Spleen (tissue), 11 donors: ENCODE measurements at regions not wholly inside any gene's neighbourhood (a gene's known extent, or its start where the extent isn't known, plus 50 kb on each side); places are given as distances from the start of the nearest gene placed in this dataset.
A peak's percentile ranks its signal among the peaks of the same experiment; 100 is the strongest.

Source experiments
- DNase-seq: peaks from one replicate; pipeline ENCODE4 v3.0.0-alpha.2; 2020
- H3K27ac ChIP-seq, 8 donors: fragments of 200-600 bp; sonication (generic) in 7 of 8; 1 replicate in 4 of 8; 2 replicates in 4 of 8; pipeline versions ENCODE4 v1.5.0 to v1.8.0; 2016 to 2021; ENCODE audit warnings: inconsistent platforms in 4 of 8, mild to moderate bottlenecking in 4 of 8, moderate library complexity in 1 of 8
- H3K27me3 ChIP-seq, 7 donors: fragments of 200-600 bp; sonication (generic) in 6 of 7; replicated peaks in 1 of 7; 1 replicate in 4 of 7; 2 replicates in 3 of 7; pipeline versions ENCODE4 v1.5.0 to v1.8.0; 2016 to 2021; ENCODE audit warnings: inconsistent platforms in 3 of 7, mild to moderate bottlenecking in 1 of 7
- H3K36me3 ChIP-seq, 6 donors: fragments of 200-600 bp; sonication (generic) in 5 of 6; 1 replicate in 4 of 6; 2 replicates in 2 of 6; pipeline versions ENCODE4 v1.5.0 to v1.8.0; 2016 to 2021; ENCODE audit warnings: inconsistent platforms in 2 of 6
- H3K4me1 ChIP-seq, 6 donors: fragments of 200-600 bp; sonication (generic) in 5 of 6; 1 replicate in 3 of 6; 2 replicates in 3 of 6; pipeline versions ENCODE4 v1.5.0 to v1.8.0; 2016 to 2021; ENCODE audit warnings: inconsistent platforms in 3 of 6
- H3K4me3 ChIP-seq, 8 donors: fragments of 200-600 bp; sonication (generic) in 7 of 8; 1 replicate in 4 of 8; 2 replicates in 4 of 8; pipeline versions ENCODE4 v1.5.0 to v1.8.0; 2016 to 2021; ENCODE audit warnings: inconsistent platforms in 4 of 8, mild to moderate bottlenecking in 4 of 8, moderate library complexity in 2 of 8
- H3K9me3 ChIP-seq, 8 donors: fragments of 200-600 bp; sonication (generic) in 7 of 8; 1 replicate in 4 of 8; 2 replicates in 4 of 8; pipeline versions ENCODE4 v1.5.0 to v1.8.0; 2016 to 2021; ENCODE audit warnings: inconsistent platforms in 4 of 8
- CTCF ChIP-seq, 11 experiments: fragments of 200-600 bp in 7 of 11; fragments of 450-650 bp in 4 of 11; sonication (generic) in 4 of 11; IDR thresholded peaks in 8 of 11; conservative IDR thresholded peaks in 3 of 11; 1 replicate in 7 of 11; 2 replicates in 4 of 11; pipeline versions ENCODE4 v1.4.0 to v1.8.0; 2016 to 2021; ENCODE audit warnings: antibody characterized with exemption in 11 of 11, inconsistent platforms in 4 of 11, mild to moderate bottlenecking in 1 of 11
- POLR2A ChIP-seq, 3 donors: fragments of 450-650 bp; IDR thresholded peaks; one replicate each; pipeline ENCODE4 v1.5.1; 2017; ENCODE audit warnings: antibody characterized with exemption in 3 of 3, mild to moderate bottlenecking in 1 of 3
- POLR2AphosphoS5 ChIP-seq, 3 donors: sonication (generic); formaldehyde crosslinking; IDR thresholded peaks; one replicate each; pipeline ENCODE4 v1.5.1; 2017; ENCODE audit warnings: antibody characterized with exemption in 3 of 3
- WGBS, 5 donors: extraction: QIAGEN DNeasy Blood & Tissue Kit in 3 of 5; methylation state at CpG; one replicate each; pipeline versions ENCODE4 v1.1.5 to v1.1.7; 2013 to 2018; 5-methylcytosine and 5-hydroxymethylcytosine counted together
- intact Hi-C: fragments of 100-400 bp; cut with DNase I; formaldehyde crosslinking; loops from one replicate; pipeline ENCODE4 v1.15.0; 2023; ENCODE audit warnings: low total_unique reads
- donor health status: healthy with polysubstance abuse.
- donor health status: DM: no; HTN: no; CAD: no; lungs with moderate emphysema.
- donor health status: DM: no; HTN: no; CAD: no.
- donor health status: Bipolar disorder and iron deficiency.
- donor health status: healthy.
- donor health status: DM: no; HTN: no; CAD: no.
- donor health status: DM: yes; HTN: yes; CAD: no.

- peak; percentile 53 for DNase-seq
- no peak for TF ChIP-seq CTCF (IDR thresholded peaks at IDR 0.05 in 8 of 11, conservative IDR thresholded peaks at IDR 0.05 in 3 of 11)
- TF ChIP-seq POLR2A (IDR thresholded peaks at IDR 0.05), result no peak
- TF ChIP-seq POLR2AphosphoS5 (IDR thresholded peaks at IDR 0.05), result no peak
- H3K27ac ChIP-seq, result no peak overlapping the region
- intact Hi-C loops, result no loop called here
- no peaks in the 10 kb centered on the region for H3K9me3 ChIP-seq
- no peak overlapping the region for H3K4me3 ChIP-seq
- H3K4me1 ChIP-seq, result no peaks in the 10 kb centered on the region
- no peaks in the 10 kb centered on the region for H3K36me3 ChIP-seq
- no peaks in the 10 kb centered on the region for H3K27me3 ChIP-seq
- 78 to 87% (median 82%) methylated on average over 4 to 5 of the region's 5 CpGs for WGBS, 5 donors
Observed at GRCh38 chr11:119901657-119902577, 172.9 kb upstream of the NECTIN1 start.

- no peak for TF ChIP-seq CTCF (IDR thresholded peaks at IDR 0.05 in 8 of 11, conservative IDR thresholded peaks at IDR 0.05 in 3 of 11)
- TF ChIP-seq POLR2AphosphoS5 (IDR thresholded peaks at IDR 0.05), result no peak
- no peak for TF ChIP-seq POLR2A (IDR thresholded peaks at IDR 0.05)
- no peak overlapping the region for H3K27ac ChIP-seq
- DNase-seq, result peak; percentile 1
- WGBS, 5 donors, result 62 to 94% (median 63%) methylated on average over 3 of the region's 3 CpGs
- H3K9me3 ChIP-seq, result no peaks in the 10 kb centered on the region
- H3K4me1 ChIP-seq, result peaks cover 0 to 10% (median 0%) of the 10 kb centered on the region in 6 donors
- intact Hi-C loops, result no loop called here
- H3K4me3 ChIP-seq, result no peak overlapping the region
- H3K36me3 ChIP-seq, result no peaks in the 10 kb centered on the region
- no peaks in the 10 kb centered on the region for H3K27me3 ChIP-seq
Observed at GRCh38 chr11:119899997-119900396, 171.0 kb upstream of the NECTIN1 start.

DNA sequence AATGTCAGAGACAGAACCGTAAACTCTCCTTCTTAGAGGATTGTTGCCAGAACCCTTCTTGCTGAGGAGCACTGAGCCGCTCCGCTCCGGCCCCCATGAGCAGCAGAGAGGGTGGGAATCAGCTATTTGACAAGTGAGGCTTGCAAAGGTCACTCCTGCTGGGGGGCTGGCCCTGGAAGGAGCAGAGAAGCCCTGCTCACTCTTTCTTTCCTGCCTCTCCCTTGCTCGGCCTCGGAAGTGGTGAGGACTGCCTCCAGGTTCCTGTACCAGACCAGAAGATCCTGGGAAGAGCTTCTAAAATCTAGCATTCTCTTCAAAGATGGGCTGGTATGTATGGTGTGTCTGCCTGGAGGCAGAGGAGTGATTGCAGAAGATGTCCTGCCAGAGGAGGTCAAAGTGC, 168.6 kb upstream of the NECTIN1 start:
- Histone ChIP-seq H3K4me1 (peaks cover 0 to 10% (median 0%) of the 10 kb centered on the region in 6 donors), H3K9me3 (no peaks in the 10 kb centered on the region), H3K36me3 (no peaks in the 10 kb centered on the region), H3K27ac (no peak overlapping the region), H3K27me3 (peaks cover 0 to 1% (median 0%) of the 10 kb centered on the region in 7 donors), H3K4me3 (no peak overlapping the region)
- peak; percentile 57 for DNase-seq
- intact Hi-C loops, result no loop called here
- TF ChIP-seq CTCF (IDR thresholded peaks at IDR 0.05 in 8 of 11, conservative IDR thresholded peaks at IDR 0.05 in 3 of 11) (no peak), POLR2A (IDR thresholded peaks at IDR 0.05) (no peak), POLR2AphosphoS5 (IDR thresholded peaks at IDR 0.05) (no peak)
- 84 to 90% (median 88%) methylated on average over 6 of the region's 6 CpGs for WGBS, 5 donors

DNA sequence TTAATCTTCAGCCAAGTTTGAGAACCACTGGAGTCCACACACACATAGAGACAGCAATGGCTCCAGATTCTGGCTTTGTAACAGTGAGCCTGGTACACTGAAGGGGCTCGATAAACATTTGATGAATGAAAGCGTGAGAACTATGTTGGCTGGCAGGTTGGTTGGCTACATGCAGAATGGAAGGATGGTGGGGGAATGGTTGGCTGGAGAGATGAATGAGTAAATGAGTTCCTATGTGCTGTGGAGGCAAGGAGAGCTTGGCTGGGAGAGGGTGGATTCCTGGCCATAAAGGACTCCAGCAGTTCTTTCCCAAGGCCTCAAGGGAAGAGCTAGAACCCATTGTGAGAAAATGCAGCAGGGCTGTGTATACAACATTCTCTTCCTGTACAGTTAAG, 168.0 kb upstream of the NECTIN1 start:
- Histone ChIP-seq H3K36me3 (no peaks in the 10 kb centered on the region), H3K4me1 (peaks cover 0 to 10% (median 0%) of the 10 kb centered on the region in 6 donors), H3K27me3 (peaks cover 0 to 6% (median 0%) of the 10 kb centered on the region in 7 donors), H3K27ac (no peak overlapping the region), H3K4me3 (no peak overlapping the region), H3K9me3 (no peaks in the 10 kb centered on the region)
- no peak for DNase-seq
- intact Hi-C loops, result no loop called here
- WGBS, 5 donors, result 40 to 97% (median 48%) methylated on average over 2 of the region's 2 CpGs
- TF ChIP-seq POLR2A (IDR thresholded peaks at IDR 0.05) (no peak), CTCF (IDR thresholded peaks at IDR 0.05 in 8 of 11, conservative IDR thresholded peaks at IDR 0.05 in 3 of 11) (no peak), POLR2AphosphoS5 (IDR thresholded peaks at IDR 0.05) (no peak)
